Endothelial cell (in vitro differentiated cells): ENCODE measurements at regions not wholly inside any gene's neighbourhood (a gene's known extent, or its start where the extent isn't known, plus 50 kb on each side); places are given as distances from the start of the nearest gene placed in this dataset.

Experiments
- DNase-seq: peaks from one replicate; pipeline ENCODE4 v3.0.0; 2021; ENCODE audit warnings: low spot score
- H3K27ac Mint-ChIP-seq: one replicate; pipeline ENCODE4 v1.8.0; 2021; ENCODE audit warnings: mixed read lengths, inconsistent platforms; ENCODE audit not compliant: unreplicated experiment
- H3K27me3 Mint-ChIP-seq: one replicate; pipeline ENCODE4 v1.8.0; 2021; ENCODE audit warnings: mild to moderate bottlenecking, moderate library complexity, mixed read lengths, inconsistent platforms; ENCODE audit not compliant: unreplicated experiment
- H3K36me3 Mint-ChIP-seq: one replicate; pipeline ENCODE4 v1.8.0; 2021; ENCODE audit warnings: mild to moderate bottlenecking, low read depth, mixed read lengths, inconsistent platforms; ENCODE audit not compliant: unreplicated experiment
- H3K4me1 Mint-ChIP-seq: one replicate; pipeline ENCODE4 v1.8.0; 2021; ENCODE audit warnings: mild to moderate bottlenecking, mixed read lengths, inconsistent platforms; ENCODE audit not compliant: unreplicated experiment
- H3K4me3 Mint-ChIP-seq: one replicate; pipeline ENCODE4 v1.8.0; 2021; ENCODE audit warnings: mild to moderate bottlenecking, mixed read lengths, inconsistent platforms; ENCODE audit not compliant: unreplicated experiment
- H3K9me3 Mint-ChIP-seq: one replicate; pipeline ENCODE4 v1.8.0; 2021; ENCODE audit warnings: mixed read lengths, inconsistent platforms; ENCODE audit not compliant: unreplicated experiment
- TF ChIP-seq, protein P1 (sequence below): fragments of 200-600 bp; sonication (generic); IDR thresholded peaks from one replicate; pipeline ENCODE4 v1.5.0; 2021; ENCODE audit warnings: antibody characterized with exemption; ENCODE audit not compliant: unreplicated experiment

- Mint-ChIP-seq H3K27ac (no peak overlapping the region), H3K27me3 (no peaks in the 10 kb centered on the region), H3K4me1 (no peaks in the 10 kb centered on the region), H3K4me3 (no peak overlapping the region), H3K36me3 (no peaks in the 10 kb centered on the region), H3K9me3 (no peaks in the 10 kb centered on the region)
- TF ChIP-seq, protein P1, sequence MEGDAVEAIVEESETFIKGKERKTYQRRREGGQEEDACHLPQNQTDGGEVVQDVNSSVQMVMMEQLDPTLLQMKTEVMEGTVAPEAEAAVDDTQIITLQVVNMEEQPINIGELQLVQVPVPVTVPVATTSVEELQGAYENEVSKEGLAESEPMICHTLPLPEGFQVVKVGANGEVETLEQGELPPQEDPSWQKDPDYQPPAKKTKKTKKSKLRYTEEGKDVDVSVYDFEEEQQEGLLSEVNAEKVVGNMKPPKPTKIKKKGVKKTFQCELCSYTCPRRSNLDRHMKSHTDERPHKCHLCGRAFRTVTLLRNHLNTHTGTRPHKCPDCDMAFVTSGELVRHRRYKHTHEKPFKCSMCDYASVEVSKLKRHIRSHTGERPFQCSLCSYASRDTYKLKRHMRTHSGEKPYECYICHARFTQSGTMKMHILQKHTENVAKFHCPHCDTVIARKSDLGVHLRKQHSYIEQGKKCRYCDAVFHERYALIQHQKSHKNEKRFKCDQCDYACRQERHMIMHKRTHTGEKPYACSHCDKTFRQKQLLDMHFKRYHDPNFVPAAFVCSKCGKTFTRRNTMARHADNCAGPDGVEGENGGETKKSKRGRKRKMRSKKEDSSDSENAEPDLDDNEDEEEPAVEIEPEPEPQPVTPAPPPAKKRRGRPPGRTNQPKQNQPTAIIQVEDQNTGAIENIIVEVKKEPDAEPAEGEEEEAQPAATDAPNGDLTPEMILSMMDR, result no peak
- DNase-seq, result no peak
Observed at GRCh38 chr3:144458283-144458682, 486.7 kb downstream of the DIPK2A start.

DNA sequence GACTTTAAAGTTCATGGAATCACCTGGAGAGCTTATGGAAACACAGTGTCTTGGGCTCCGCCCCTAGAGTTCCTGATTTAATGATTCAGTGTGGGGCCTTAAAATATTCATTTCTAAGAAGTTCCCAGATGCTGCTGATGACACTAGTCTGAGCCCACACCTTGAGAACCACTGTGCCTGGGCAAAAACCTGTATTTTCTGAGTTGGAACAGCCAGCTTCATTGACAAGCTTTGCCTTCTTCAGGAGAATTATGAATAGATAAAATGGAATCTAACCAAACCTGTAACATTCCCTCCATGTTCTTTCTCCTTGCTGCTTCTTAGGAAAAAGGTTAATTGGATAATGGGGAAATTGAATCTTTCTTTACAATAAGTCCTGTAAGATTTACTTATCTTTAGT lies 490.7 kb downstream of the DIPK2A start:
- DNase-seq, result no peak
- Mint-ChIP-seq H3K9me3 (no peaks in the 10 kb centered on the region), H3K27ac (no peak overlapping the region), H3K36me3 (no peaks in the 10 kb centered on the region), H3K27me3 (no peaks in the 10 kb centered on the region), H3K4me3 (no peak overlapping the region), H3K4me1 (no peaks in the 10 kb centered on the region)
- TF ChIP-seq, protein P1, result no peak

GRCh38 chr3:144463911-144464310 lies 492.3 kb downstream of the DIPK2A start:
- Mint-ChIP-seq H3K27ac (no peak overlapping the region), H3K36me3 (no peaks in the 10 kb centered on the region), H3K4me3 (no peak overlapping the region), H3K4me1 (no peaks in the 10 kb centered on the region), H3K27me3 (no peaks in the 10 kb centered on the region), H3K9me3 (no peaks in the 10 kb centered on the region)
- DNase-seq, result no peak
- TF ChIP-seq, protein P1, result no peak

DNA sequence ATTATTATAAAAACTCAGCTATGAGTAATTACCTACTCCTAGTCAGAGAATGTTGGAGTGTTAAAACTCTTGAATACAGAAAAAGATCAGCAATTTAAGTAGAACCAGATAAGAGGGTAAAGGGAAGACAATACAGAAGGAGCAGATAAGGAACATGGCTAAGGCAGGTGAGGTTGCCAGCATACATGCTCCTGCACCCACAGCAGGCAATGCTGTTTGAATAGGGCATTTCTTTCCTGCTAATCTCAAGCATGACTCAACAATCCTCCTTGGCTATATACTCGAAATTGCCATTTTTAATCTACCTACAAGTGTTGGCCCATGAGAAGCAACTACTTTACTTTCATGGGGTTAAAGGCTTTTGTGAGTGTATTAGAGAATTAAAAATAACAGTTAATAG lies 494.5 kb downstream of the DIPK2A start:
- DNase-seq, result no peak
- no peak overlapping the region for H3K27ac Mint-ChIP-seq
- H3K4me3 Mint-ChIP-seq, result no peak overlapping the region
- TF ChIP-seq, protein P1, result no peak
- H3K9me3 Mint-ChIP-seq, result no peaks in the 10 kb centered on the region
- H3K27me3 Mint-ChIP-seq, result no peaks in the 10 kb centered on the region
- no peaks in the 10 kb centered on the region for H3K4me1 Mint-ChIP-seq
- H3K36me3 Mint-ChIP-seq, result no peaks in the 10 kb centered on the region

GRCh38 chr3:144466540-144466939 lies 494.9 kb downstream of the DIPK2A start:
- no peak for DNase-seq
- Mint-ChIP-seq H3K4me1 (no peaks in the 10 kb centered on the region), H3K27ac (no peak overlapping the region), H3K4me3 (no peak overlapping the region), H3K9me3 (no peaks in the 10 kb centered on the region), H3K27me3 (no peaks in the 10 kb centered on the region), H3K36me3 (no peaks in the 10 kb centered on the region)
- TF ChIP-seq, protein P1, result no peak
